GM21825 (cell line): ENCODE measurements at regions not wholly inside any gene's neighbourhood (a gene's known extent, or its start where the extent isn't known, plus 50 kb on each side); places are given as distances from the start of the nearest gene placed in this dataset.

Source experiments
- ATAC-seq: cut with Tn5 transposase; IDR thresholded peaks from one replicate; pipeline ENCODE4 v1.9.1; 2021; ENCODE audit warnings: mild to moderate bottlenecking, moderate library complexity; ENCODE audit not compliant: unreplicated experiment

- ATAC-seq: no peak
Measured at GRCh38 chr14:83462759-83463158, 1929.1 kb upstream of the SEL1L start.

- ATAC-seq: no peak
Measured at GRCh38 chr14:83463500-83464098, 1929.9 kb upstream of the SEL1L start.

- no peak for ATAC-seq
Measured at GRCh38 chr14:83467811-83468210, 1934.2 kb upstream of the SEL1L start.

GRCh38 chr14:83470466-83470865 is 1936.8 kb upstream of the SEL1L start:
- no peak for ATAC-seq

GRCh38 chr14:83470959-83471695 is 1937.5 kb upstream of the SEL1L start:
- no peak for ATAC-seq

GRCh38 chr14:83473416-83474235 is 1940.0 kb upstream of the SEL1L start:
- no peak for ATAC-seq

GRCh38 chr14:83478741-83479140 is 1945.1 kb upstream of the SEL1L start:
- no peak for ATAC-seq

GRCh38 chr14:83483063-83483462 is 1949.4 kb upstream of the SEL1L start:
- ATAC-seq: no peak

GRCh38 chr14:83485591-83485990 is 1951.9 kb upstream of the SEL1L start:
- no peak for ATAC-seq

- ATAC-seq: no peak
Measured at GRCh38 chr14:83491091-83491490, 1957.4 kb upstream of the SEL1L start.

- ATAC-seq: no peak
Measured at GRCh38 chr14:83520837-83521236, 1987.2 kb upstream of the SEL1L start.

- no peak for ATAC-seq
Measured at GRCh38 chr14:83529531-83529930, 1995.9 kb upstream of the SEL1L start.

- ATAC-seq: no peak
Measured at GRCh38 chr14:83533734-83534133, 1996.2 kb upstream of the FLRT2 start.

GRCh38 chr14:83534995-83535394 is 1994.9 kb upstream of the FLRT2 start:
- no peak for ATAC-seq

GRCh38 chr14:83535444-83535843 is 1994.5 kb upstream of the FLRT2 start:
- ATAC-seq: no peak

GRCh38 chr14:83541147-83541546 is 1988.8 kb upstream of the FLRT2 start:
- no peak for ATAC-seq

- ATAC-seq: no peak
Measured at GRCh38 chr14:83548061-83548839, 1981.7 kb upstream of the FLRT2 start.

- no peak for ATAC-seq
Measured at GRCh38 chr14:83556065-83556464, 1973.9 kb upstream of the FLRT2 start.

GRCh38 chr14:83556746-83557453 is 1973.0 kb upstream of the FLRT2 start:
- no peak for ATAC-seq

GRCh38 chr14:83558946-83559345 is 1971.0 kb upstream of the FLRT2 start:
- ATAC-seq: no peak
